22Rv1 (cell line): ENCODE measurements at regions not wholly inside any gene's neighbourhood (a gene's known extent, or its start where the extent isn't known, plus 50 kb on each side); places are given as distances from the start of the nearest gene placed in this dataset.

Experiments used
- H3K27ac ChIP-seq: fragments of 450-650 bp; 2 replicates; pipeline ENCODE4 v1.5.1; 2017
- ZFX ChIP-seq: fragments of 450-650 bp; IDR thresholded peaks from 2 replicates; pipeline ENCODE4 v1.6.1; 2017; ENCODE audit warnings: antibody characterized with exemption, borderline replicate concordance
- TF ChIP-seq, protein P1 (sequence below): fragments of 450-650 bp; IDR thresholded peaks from 2 replicates; pipeline ENCODE4 v1.5.1; 2017; ENCODE audit warnings: mild to moderate bottlenecking

DNA sequence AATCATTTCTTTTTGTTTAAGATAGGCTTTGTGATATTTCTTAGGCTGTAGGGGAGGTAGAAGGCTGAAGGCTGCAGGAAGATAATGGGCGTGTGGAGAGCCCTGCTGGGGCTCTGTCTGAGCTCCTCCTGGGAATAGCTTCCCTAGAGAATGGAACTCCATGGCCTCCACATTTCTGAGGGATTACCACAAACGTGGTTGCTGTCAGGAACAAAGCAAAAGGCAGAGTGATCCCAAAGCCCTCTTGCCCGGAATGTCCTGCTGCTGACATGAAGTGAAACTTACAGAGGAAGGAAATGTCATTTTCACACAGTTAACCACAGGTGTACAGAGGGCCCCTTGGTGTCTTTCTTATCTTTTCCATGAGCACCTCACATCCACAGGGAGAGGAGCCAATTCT lies 89.3 kb downstream of the DDIT4L start:
- H3K27ac ChIP-seq: no peak overlapping the region
- TF ChIP-seq, protein P1, sequence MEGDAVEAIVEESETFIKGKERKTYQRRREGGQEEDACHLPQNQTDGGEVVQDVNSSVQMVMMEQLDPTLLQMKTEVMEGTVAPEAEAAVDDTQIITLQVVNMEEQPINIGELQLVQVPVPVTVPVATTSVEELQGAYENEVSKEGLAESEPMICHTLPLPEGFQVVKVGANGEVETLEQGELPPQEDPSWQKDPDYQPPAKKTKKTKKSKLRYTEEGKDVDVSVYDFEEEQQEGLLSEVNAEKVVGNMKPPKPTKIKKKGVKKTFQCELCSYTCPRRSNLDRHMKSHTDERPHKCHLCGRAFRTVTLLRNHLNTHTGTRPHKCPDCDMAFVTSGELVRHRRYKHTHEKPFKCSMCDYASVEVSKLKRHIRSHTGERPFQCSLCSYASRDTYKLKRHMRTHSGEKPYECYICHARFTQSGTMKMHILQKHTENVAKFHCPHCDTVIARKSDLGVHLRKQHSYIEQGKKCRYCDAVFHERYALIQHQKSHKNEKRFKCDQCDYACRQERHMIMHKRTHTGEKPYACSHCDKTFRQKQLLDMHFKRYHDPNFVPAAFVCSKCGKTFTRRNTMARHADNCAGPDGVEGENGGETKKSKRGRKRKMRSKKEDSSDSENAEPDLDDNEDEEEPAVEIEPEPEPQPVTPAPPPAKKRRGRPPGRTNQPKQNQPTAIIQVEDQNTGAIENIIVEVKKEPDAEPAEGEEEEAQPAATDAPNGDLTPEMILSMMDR: no peak
- TF ChIP-seq ZFX: no peak

DNA sequence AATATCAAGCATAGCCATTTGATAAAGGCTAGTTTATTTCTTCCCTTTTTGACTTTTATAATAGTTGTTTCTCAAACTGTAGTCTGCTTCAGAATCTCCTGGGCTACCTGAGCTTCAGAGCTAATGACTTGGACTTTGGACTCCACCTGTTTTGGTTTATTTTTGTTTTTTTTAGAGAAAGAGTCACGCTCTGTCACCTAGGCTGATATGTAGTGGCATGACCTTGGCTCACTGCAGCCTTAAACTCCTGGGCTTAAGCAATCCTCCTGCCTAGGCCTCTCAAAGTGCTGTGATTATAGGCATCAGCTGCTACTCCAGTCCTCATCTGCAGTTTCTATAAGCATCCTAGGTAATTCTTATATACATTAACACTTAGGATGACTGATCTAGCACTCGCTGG lies 90.5 kb downstream of the DDIT4L start:
- TF ChIP-seq, protein P1: no peak
- TF ChIP-seq ZFX: no peak
- H3K27ac ChIP-seq: peak overlapping the region; percentile 92

DNA sequence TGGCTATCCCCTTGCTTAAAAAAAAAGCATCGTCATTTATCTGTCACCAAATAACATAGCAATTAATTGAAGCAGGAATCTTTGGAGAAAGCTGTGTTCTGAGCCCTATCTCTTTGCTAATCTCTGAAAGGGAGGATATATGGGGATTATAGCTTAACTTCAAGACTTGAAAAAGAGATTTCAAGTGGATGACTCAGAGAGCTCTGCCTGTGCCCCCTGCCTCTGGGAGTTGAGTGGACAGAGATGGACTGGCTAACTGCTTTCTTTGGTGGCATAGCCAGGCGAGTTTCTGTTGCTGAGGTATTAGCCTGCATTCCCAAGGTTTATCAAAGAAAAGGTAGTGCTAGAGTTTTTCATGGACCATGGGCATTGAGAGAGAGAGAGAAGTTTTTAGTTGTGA lies 91.6 kb downstream of the DDIT4L start:
- peak overlapping the region; percentile 92 for H3K27ac ChIP-seq
- TF ChIP-seq, protein P1: no peak
- no peak for TF ChIP-seq ZFX

DNA sequence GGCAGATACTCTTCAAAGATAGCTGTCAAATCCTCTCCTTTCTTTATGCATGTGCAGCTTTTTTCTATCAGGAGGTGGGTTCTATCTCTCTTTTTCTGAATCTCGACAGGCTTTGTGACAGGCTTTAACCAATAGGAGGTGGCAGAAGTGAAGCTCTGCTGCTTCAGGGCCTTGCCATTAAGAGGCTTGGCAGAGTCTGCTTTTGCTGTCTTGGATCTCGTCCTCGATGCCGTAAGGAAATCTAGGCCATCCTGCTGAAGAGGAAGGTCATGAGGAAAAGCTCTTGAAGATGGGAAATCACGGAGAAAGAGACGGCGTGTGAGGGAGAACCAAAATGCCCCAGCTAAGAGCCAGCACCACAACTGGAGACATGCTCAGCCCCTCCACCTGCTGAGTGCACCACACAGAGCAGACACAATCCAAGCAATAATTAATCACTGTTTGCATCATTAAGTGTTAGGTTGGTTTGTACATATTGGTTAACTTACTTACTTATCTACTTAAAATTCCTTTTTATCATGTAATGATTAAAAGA lies 92.2 kb downstream of the DDIT4L start:
- peak overlapping the region; percentile 92 for H3K27ac ChIP-seq
- TF ChIP-seq ZFX: no peak
- TF ChIP-seq, protein P1: peak; percentile 22

DNA sequence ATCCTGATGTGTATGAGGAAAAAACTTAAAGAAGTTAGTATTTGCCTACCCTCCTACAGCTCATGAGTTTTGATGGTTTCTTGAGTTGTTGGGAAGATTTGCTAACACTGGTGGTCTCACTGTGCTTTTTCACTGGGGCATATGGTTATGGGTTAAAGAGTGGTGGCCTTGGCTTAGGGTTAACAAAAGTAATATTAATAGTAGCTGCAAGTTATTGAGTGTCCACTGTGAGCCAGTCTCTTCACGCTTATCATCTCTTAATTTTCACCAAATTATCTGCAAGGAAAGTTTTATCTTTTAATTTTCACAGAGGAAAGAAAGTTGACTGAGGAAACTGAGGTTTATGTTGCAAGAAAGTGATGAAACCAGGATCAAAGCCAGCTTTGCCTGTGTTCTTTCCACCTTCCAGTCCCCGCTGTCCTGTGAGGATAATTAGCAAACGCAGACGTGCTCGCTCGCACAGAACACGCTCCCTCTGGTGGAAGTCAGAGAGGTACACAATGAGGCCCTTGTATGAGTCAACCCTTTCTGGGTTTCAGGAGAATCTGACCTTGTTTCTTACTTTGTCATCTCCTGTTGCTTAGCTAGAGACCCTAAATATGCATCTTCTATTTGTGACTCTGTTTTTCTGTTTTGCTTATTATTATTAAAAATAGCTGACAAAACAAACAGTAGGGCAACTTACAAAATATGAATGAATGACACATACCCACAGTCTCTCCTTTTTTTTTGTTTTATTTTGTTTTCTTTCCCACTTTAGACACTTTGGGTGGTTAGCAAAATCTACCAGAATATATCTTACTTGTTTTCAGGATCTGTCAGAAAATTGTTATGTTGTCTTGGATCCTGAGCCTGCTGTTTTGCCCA lies 94.3 kb downstream of the DDIT4L start:
- TF ChIP-seq, protein P1: peak; percentile 86
- TF ChIP-seq ZFX: no peak
- peak overlapping the region; percentile 92 for H3K27ac ChIP-seq

DNA sequence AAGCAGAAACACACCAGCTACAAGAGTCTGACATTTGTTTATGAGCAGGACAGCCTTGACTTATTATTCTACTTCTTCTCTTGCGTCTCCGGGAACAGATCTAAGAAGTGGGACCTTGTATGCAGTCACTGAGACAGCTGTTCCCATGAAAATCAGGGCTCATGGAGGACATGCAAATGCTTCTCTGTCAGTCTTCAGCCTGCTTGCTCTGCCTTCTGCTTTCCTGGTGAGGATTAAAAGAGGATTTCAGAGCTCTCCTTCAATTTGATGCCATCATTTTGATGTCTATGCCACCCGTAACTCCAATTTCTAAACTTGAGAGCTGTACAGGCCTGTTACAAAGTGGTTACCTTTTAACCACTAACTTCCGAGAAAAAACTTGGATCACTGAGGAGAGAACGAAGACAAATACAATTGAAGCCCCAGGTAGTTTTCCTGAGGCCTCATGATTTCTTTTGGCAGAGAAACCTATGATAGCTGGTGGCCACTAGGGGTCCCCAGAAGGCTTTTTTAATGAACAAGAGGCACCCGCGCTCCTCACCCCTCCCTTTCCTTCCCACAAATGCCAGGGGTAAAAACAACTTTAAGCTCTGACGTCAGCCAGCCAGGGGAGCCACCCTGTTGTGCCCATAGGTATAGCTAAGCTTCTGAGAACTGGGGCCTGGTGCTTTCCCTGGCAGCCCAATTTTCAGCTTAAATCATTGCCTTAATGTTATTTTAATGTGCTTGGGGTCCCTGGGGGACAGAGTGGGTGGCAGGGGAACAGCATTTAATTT lies 97.0 kb downstream of the DDIT4L start:
- H3K27ac ChIP-seq: peak overlapping the region; percentile 92

More for the DNA sequence above, 97.0 kb downstream of the DDIT4L start:
- TF ChIP-seq, protein P1: peak; percentile 84
- TF ChIP-seq ZFX: no peak
